Activated CD4-positive, alpha-beta T cell treated with anti-CD3 and anti-CD28 coated beads, Interleukin-2, amount 50 U/mL, for 16 hours (primary cell): ENCODE measurements at regions not wholly inside any gene's neighbourhood (a gene's known extent, or its start where the extent isn't known, plus 50 kb on each side); places are given as distances from the start of the nearest gene placed in this dataset.
A peak's percentile ranks its signal among the peaks of the same experiment; 100 is the strongest.
"Not testable (repeated sequence)": the region's sequence is repeated elsewhere in the genome, so short reads cannot be mapped to it uniquely, and the experiment has no call there.

Experiments used
- DNase-seq: peaks from one replicate; pipeline ENCODE4 v3.0.0-alpha.2; 2020

DNA sequence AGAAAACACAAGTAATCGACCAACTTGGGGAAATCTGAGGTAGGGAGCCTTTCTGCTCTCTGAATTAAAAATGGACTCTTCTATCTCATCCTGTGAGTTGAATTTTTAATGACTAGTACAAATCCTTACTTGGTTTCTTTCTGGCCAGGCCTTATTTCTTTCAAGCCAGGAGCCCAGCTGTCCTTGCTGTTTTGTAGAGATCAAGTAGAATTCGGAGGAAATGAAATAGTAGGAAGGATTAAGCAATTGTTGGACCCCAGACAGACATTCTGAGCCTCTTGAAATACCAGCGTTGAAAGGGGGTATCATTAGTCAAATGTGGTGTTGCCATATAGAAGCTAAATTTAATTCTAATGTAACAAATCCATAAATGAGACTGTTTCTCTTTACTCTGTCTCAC, 53.7 kb upstream of the SMIM15 start:
- no peak for DNase-seq

- DNase-seq, result no peak
Measured at GRCh38 chr5:61216741-61217140, 54.5 kb upstream of the SMIM15 start.

DNA sequence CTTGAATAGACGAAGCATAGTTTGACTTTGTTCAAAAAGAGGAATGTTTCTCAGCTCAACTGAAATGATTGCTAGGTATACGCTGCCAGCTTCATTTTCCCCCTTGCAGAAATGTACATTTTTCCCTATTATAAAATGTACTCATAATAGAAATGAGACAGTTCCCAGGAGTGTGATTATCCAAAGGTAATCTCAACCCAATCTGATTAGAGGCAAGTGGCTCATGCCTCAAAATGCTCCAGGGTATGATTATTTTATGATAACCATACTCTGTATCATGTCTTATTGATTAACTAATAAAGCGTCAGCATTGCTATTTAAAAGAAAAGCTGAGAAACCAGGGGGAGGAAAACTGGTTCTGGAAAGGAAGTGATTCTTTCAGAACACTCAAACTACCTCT, 54.9 kb upstream of the SMIM15 start:
- DNase-seq, result no peak

- DNase-seq, result no peak
Measured at GRCh38 chr5:61228229-61228628, 66.0 kb upstream of the SMIM15 start.

DNA sequence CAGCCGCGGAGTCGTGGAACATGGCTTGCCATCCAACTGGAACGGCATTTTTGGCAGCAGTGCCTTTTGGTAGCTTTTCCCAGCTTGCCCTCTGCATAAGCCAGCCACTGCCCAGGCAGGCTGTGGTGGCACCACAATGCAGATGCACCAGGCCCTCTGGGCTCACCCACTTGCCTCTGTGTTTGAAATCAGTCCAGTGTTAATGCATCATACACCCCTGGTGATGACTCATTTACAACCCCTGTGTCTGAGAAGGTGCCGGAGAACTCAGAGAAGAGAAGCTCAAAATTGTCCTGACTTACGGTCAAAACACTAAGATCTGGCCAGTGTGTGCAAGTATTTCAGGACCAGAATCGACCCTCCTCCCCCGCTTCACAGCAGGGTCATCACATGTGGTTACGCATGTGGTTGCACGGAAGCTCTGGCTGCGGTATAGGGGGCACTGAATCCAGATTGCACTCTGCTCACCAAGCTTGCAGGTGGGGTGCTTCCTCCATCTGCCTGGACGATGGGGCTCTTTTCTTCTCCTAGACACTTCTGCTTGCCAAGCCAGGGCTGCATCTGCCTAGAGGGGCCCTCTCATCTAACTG, 66.5 kb upstream of the SMIM15 start:
- DNase-seq, result peak; percentile 23

GRCh38 chr5:61229416-61229815, 67.1 kb upstream of the SMIM15 start:
- no peak for DNase-seq

- DNase-seq, result no peak
Measured at GRCh38 chr5:61230492-61230891, 68.2 kb upstream of the SMIM15 start.

GRCh38 chr5:61231813-61232212, 69.5 kb upstream of the SMIM15 start:
- no peak for DNase-seq

DNA sequence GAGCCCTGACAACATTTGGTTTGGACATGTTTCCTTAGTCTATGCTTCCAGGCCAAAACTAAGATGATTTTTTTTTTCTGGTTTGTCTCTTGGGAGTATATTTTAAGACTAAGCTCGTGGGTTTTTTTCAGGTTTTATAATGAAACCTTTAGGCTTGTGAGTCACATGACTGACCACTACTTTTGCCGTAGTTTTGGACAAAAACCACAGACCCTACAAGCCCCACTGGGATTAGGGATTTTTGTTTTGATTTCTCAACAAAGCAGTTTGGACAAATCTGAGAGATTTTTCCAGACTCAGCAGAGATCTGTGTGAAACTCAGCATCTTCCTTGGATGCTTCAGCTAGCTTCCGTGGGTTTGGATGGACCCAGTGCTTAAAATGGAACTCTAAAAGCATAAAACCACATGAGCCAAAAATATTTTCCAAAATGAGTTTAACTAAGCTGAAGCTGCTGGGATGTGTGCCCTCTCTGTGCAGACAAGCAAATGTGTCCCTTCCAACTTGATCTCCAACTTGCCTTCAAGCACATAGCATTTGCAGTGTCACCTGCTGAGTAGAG, 70.3 kb upstream of the SMIM15 start:
- no peak for DNase-seq

GRCh38 chr5:61234019-61234418, 71.8 kb upstream of the SMIM15 start:
- no peak for DNase-seq

DNA sequence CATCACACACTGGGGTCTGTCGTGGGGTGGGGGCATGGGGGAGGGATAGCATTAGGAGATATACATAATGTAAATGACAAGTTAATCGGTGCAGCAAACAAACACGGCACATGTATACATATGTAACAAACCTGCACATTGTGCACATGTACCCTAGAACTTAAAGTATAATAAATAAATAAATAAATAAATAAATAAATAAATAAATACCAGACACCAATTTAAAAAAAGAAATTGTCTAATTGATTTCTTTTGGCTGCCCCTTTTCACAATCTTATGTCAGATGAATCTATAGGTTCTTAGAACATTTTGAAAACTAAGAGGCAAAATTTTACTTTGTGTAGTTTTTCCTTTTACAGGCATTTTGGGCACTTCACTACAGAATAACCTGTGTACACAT, 74.4 kb upstream of the SMIM15 start:
- DNase-seq, result not testable (repeated sequence)

GRCh38 chr5:61245486-61245885, 83.2 kb upstream of the SMIM15 start:
- no peak for DNase-seq

DNA sequence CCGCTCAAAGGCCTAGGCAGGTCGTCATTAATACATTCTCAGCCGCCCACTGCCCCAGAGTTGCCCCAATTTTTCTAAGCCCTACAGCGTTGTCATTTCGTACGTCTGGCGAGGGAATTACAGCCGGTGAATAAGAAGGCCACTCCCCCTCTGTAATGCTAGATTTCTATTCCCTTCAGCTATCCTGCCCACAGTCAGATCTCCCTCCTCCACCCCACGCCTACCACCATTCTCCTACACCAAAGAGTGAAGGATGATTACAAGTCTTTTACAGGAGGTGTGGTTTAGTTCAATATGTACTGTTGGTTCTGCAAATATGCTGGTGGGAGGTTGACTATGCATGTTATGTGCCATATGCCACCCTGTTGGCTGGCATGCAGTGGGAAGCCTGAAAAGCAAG, 83.7 kb upstream of the SMIM15 start:
- DNase-seq, result no peak

DNA sequence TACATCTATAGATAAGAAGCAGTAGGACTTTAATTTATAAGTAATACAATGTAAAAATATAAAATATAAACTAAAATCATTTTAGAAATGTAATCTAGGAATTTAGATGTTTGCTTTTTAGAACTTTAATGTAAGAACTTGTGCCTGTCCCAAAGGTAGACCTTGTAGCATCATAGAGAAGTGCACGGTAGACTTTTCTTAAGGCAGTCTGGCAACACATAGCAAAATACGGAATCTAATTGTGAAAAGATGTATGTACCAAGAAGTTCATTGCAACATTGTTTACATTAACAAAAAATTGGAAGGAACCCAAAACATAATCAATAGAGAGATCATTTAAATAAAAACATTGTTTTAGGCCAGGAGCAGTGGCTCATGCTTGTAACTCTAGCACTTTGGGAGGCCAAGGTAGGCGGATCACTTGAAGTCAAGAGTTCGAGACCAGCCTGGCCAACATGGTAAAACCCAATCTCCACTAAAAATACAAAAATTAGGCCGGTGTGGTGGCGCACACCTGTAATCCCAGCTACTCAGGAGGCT, 84.6 kb upstream of the SMIM15 start:
- DNase-seq, result no peak

DNA sequence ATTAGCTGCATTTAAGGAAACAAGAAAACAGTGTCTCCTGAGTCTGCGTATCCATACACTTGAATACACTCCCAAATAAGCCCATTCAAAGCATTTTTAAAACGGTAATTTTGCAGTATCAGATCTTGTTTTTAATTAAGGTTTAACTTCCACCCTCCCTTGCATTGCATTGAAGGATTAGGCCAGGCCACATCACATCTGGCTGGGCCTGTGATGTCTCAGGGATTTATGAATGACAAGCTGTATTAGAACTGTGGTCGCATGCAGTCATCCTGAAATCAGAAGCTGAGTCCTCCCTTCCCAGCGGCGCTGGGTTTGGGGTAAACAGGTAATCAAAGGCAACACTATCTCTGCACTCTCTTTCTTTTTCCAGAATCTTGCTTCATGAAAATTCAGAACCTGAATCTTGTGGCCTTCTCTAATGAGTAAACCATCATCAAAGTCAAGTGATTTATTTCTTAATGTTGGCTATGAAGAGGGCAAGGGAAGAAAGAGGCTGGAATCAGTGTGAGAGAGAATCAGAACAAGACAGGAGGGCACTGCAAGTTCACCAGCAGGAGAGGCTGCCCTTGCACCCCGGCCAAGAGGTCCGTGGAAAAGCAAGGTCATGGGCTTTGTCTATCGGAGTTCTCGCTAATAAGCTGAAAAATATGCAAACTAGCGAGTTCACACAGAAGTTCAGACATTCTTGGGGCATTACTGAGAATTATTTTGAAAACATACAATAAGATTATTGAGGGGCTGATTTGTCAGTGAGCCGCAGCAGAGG, 80.0 kb upstream of the ZSWIM6 start:
- DNase-seq, result no peak

DNA sequence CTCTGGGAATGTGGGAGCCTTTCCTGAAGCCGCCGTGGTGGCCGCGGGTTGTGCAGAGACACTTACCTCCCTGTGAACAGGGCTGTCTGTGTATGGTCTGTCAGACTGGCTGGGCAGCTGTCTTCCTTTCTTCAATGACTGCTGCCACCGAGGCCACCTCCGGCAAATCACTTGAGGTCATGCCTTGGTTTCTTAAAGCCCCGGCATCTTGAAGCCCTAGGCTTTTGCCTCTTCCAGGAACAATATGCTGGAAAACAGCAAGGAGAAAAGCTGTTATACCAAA, 79.5 kb upstream of the ZSWIM6 start:
- DNase-seq, result no peak

- DNase-seq, result no peak
Measured at GRCh38 chr5:61253547-61253946, 78.5 kb upstream of the ZSWIM6 start.

GRCh38 chr5:61254969-61255555, 77.0 kb upstream of the ZSWIM6 start:
- no peak for DNase-seq

- no peak for DNase-seq
Measured at GRCh38 chr5:61256474-61256873, 75.6 kb upstream of the ZSWIM6 start.

- no peak for DNase-seq
Measured at GRCh38 chr5:61257421-61257820, 74.6 kb upstream of the ZSWIM6 start.

DNA sequence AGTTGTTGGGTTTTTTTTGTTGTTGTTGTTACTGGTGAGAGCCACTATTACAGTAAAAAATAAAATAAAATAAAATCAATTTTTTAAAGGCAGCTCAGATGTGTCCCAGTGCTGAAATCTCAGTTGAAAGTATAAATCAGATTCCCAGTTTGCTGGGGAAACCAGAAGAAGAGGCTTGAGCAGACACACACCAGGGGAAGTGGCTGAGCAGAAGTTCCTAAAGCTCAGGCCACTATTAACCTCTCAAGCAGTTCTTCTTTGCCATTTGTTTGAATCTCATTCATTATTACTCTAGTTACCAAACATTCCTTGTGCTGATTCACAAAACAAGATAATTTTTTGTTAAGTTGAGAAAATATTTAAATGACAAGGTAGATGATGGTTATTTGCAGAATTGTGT, 70.9 kb upstream of the ZSWIM6 start:
- DNase-seq, result no peak

- DNase-seq, result no peak
Measured at GRCh38 chr5:61262080-61262479, 70.0 kb upstream of the ZSWIM6 start.

DNA sequence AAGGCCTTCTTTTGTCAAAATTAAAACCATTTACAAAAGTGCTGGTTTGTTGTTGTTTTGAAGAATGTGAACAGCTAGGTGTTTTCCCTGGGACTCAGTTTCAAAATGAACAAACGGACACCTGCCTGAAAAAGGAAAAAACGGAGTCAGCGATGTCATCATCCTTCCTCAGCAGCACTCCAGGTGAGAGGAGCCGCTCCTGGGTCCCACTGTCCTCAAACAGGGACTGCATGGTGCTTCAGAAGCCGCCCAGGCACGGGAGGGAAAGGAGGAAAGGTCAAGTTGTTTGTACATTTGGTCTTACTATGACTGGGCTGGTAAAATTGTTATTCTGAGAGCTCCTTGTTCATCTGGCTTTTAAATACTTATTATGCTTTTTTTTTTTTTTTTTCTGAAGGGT, 69.0 kb upstream of the ZSWIM6 start:
- DNase-seq, result no peak

DNA sequence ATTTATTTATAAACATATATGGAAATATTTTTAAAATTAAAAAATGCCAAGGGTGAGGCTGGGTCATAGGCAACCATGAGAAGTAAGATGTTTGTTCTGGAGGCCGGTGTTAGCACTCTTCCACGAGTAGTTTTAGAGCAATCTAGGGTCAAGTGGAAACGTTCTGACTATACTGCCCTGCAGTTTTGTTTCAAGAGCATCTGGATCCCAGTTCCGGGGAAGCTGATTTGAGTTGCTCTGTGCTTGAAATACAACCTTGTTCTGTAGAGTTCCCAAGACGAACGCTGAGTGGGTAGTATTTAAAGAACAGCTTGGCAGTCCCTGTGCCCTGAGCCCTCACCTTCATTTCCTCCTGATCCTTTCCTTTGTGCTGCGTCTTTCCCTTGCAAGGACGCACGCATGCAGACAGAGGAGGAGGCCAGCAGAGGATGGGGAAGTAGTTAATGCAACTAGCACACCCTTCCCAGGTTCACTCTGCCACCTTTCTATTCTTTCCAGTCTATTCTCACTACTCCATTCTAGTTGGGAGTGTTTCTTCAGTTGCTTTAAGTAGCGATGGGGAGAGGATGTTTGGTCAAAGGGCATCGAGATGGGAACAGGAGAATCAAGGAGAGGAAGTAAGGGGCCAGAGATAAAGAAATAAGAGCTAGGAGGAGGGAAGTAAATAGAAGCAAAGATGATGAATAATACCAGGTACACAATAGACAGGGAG, 68.3 kb upstream of the ZSWIM6 start:
- no peak for DNase-seq
